NT2/D1 (cell line): ENCODE measurements at regions not wholly inside any gene's neighbourhood (a gene's known extent, or its start where the extent isn't known, plus 50 kb on each side); places are given as distances from the start of the nearest gene placed in this dataset.

Source experiments
- SUZ12 ChIP-seq: IDR thresholded peaks from 2 replicates; pipeline ENCODE4 v1.6.1; 2011; ENCODE audit not compliant: insufficient read length, insufficient read depth; ENCODE audit errors: extremely low read depth
- ZNF274 ChIP-seq: IDR thresholded peaks from 2 replicates; pipeline ENCODE4 v1.6.1; 2011; ENCODE audit warnings: mild to moderate bottlenecking, low read depth, low read length

DNA sequence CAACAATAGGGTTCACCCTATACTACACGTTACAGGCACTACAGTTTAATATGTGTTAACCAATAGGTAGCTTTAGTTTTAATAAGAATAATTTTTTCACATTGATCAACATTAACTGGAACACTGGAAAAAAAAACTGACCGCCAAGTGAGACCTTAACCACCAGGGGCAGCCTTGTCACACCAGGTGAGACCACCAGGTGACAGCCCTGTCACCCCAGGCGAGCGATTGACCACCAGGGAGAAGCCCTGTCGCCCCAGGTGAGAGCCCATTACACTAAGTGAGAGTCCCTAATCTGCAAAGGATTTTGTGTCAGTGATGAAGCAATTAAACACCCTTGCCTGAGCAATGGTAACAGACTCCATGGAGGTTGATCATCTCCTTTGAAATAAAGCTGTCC lies 75.4 kb upstream of the SYK start:
- TF ChIP-seq ZNF274, result no peak
- no peak for TF ChIP-seq SUZ12
